DLD1 (cell line): ENCODE measurements at regions not wholly inside any gene's neighbourhood (a gene's known extent, or its start where the extent isn't known, plus 50 kb on each side); places are given as distances from the start of the nearest gene placed in this dataset.

Experiments used
- in situ Hi-C: cut with HindIII; loops from 2 replicates; pipeline ENCODE4 v1.10.0; 2017; ENCODE audit warnings: low sequenced_read_pairs

DNA sequence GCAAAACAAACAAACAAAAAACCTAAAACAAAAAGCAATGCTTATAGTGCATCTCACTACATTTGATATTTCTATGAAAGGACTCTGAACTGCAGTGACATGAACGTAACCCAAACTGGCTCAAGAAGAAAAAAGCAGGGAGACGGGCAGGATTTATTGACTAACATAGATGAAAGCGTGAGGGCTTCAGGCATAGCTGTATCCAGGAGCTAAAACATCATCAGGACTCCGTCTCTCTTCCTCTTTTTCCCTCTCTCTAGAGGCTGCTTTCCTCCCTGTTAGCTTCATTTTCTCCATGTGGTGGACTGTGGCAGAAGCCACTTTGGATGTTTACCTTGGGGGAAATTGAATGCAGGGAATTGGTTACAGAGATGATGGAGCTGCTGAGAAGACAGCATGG, 418.2 kb upstream of the PROK2 start:
- in situ Hi-C loops: no loop called here

DNA sequence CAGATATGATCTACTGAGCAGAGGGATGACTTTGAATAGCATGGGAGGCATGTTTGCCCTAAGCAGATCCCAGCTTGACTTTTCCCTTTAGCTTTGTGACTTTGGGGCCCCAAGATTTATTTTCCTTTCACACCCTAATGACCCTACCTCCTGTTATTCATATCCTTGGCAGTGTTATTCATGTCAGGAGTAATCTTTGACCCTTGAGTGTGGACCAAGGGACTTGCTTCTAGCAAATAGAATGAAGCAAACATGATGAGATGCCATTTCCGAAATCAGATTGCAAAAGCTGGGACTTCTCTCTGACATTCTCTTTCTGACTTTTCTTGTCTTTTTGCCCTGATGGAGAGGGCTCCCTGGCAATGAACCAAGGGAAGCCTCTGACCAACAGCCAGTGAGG, 415.4 kb upstream of the PROK2 start:
- in situ Hi-C loops: no loop called here

- in situ Hi-C loops: no loop called here
Measured at GRCh38 chr3:72199530-72199929, 414.6 kb upstream of the PROK2 start.

DNA sequence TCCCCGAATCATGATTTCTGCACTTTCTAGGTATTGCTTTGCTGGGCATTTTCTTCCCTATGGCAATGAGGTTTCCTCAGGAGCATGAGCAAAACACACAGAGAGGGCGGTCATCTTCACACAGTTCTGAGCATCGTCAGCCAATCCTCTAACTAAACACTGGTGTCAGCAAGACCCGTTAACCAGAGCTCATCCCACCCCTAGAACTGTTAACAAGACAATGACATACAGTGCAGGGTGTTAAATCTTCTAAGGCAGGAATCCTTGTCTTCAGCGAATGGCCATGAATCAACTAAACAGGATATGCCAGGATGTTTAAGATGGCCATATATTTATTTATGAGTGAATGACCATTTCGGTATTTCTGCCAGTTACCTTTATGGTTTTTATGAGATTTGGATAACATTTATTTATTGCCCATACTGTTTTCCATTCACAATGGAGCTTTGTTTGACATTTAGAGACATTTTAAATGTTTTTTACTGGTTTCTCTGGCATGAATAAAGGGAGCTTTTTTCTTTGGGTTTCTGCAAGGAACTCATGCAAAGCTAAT, 411.5 kb upstream of the PROK2 start:
- in situ Hi-C loops: no loop called here

DNA sequence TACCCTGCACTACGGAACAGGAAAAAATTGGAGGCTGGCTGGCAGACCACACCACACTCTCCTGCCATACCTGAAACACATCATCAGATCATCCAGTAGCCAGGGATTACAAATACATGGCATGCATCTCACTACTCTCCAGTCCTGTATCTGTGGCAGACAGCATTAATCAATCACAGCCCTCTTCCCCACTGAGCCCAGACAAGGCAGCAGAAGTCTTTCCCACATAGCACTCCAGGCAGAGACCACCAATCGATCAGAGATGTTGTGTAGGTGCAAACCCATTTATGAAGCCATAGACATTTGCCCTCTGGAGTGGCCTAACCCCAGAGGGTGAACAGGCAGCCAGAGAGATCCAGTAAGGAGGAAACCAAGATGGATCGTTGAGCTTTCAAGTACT, 410.9 kb upstream of the PROK2 start:
- in situ Hi-C loops: no loop called here

GRCh38 chr3:72194458-72194857, 409.5 kb upstream of the PROK2 start:
- in situ Hi-C loops: no loop called here

DNA sequence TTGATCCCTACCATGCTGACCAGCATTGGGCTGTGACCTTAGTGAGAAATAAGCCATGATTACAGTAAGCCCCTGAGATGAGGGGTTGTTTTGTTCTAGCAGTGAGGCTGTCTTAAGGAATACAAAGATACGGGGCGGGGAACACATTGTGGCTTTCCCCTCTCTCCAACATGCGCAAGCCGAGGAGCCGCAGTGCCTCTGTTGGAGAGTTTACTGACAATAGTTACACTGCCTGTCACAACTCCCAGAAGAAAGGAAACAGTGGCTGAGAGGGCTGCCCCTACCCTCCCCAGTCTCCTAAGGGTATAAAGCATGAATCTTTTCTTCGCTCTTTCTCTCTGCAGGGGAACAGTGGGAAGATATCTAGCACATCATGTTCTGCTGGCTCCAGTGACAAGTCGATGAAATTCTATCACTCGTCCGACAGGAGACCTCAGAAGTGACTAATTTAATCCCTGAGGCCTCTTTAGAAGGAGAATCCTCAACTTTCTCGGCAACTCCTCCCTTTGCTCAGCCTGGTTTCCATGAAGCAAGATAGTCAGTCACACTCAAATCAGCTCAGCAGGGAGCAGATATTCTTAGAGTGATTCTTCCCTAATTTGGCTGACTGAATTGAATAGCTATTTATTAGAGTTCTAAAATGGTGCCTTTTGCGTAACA, 409.0 kb upstream of the PROK2 start:
- in situ Hi-C loops: no loop called here

DNA sequence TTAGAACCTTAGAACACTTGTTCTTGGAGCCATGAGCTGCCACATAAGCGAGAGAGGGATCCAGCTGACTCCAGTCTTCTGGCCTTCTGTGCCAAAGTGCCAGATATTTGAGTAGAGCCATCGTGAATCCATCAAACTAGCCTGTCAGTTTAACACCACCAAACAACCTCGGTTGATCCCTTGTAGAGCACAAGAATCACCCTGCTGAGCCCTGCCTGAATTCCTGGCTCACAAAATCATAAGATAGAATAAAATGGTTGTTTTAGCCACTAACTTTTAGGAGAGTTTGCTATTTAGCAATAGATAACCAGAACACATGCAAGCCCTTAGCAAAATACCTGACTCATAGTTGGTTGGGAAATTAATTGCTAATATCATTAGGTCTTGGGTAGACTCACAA, 407.6 kb upstream of the PROK2 start:
- in situ Hi-C loops: no loop called here

DNA sequence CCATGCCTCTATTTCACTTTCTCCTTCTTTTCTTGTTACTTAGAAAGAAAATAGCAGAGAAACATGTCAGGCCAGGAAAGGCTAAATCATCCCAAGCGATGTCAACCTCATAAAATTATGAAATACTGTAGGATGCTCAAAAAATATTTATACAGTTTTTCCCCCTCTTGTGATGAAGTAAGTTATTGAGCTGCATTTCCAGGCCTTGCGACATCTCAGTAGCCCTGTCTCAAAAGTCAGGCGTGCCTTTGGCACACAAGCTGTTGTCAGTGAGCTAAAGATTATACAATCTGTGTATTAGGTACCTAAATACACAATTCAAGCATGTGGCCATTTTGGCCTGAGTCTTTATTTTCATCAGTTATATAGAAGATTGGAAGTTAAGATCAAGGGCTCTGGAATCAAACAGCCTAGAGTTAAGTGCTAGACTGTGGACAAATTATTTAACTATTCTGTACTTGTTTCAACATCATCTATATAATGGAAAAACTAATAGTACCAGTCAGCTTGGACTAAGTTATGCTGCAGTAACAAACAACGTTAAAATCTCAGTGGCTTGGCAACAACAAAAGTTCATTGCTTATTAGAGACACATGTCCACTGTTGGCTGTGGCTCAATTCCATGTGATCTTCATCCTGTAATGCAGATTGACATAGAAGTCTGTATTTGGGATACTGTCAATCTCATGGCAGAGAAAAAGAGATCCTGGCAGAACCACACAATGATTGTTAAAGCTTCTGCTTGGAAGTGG, 406.4 kb upstream of the PROK2 start:
- in situ Hi-C loops: no loop called here

DNA sequence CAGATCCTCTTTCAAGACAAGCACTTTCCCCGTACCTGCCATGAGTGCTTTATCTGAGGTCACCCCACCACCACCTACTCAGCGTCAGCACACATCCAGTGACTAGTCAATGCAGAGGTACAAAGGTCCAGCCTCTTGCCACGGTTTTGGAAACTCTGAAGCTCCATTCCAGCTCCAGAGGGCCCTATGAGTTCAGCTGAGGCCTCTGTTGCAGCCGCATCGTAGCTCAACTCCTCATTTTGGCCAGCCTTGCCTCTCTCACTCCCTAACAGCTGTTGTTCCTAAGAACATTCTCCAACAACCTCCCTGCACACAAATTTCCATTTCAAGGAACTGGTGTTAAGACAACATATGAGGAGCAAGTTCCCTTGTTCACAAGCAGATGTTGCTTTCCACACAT, 405.1 kb upstream of the PROK2 start:
- in situ Hi-C loops: no loop called here

- in situ Hi-C loops: no loop called here
Measured at GRCh38 chr3:72189339-72189738, 404.4 kb upstream of the PROK2 start.

DNA sequence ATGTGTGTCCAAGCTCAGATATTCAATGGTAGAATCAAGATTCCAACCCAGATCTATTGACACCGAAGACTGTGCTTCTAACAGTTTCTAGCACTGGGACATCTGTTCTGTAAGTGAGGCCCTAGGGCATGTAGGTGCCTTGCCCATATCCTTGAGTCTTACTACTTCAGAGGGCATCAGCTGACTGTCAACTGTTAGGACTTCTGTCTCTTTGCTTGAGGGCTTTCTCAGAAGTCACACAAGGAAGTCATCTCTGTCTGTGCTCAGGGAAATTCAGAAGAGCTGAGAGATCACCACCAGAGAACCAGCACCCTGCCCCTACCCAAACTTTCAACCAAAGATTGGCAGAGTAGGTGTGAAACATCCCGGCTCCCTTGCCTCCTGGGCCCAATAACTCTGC, 403.6 kb upstream of the PROK2 start:
- in situ Hi-C loops: no loop called here

DNA sequence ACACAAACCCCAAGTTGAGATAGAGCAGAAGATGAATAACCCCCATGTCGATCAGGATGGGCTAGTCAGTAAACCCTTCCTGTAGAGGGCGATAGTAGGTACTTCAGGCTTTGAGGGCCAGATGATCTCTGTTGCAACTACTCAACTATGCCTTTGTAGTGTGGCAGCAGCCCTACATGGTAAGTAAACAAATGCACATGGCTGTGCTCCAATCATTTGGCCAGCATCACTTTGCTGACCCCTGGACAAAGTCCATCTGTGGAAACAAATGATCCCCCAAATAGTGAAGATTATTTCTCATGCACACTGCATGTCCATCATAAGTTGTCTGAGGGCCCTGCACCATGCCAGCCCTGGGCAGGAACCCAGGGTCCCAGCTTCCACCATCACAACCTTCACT, 402.2 kb upstream of the PROK2 start:
- in situ Hi-C loops: no loop called here

DNA sequence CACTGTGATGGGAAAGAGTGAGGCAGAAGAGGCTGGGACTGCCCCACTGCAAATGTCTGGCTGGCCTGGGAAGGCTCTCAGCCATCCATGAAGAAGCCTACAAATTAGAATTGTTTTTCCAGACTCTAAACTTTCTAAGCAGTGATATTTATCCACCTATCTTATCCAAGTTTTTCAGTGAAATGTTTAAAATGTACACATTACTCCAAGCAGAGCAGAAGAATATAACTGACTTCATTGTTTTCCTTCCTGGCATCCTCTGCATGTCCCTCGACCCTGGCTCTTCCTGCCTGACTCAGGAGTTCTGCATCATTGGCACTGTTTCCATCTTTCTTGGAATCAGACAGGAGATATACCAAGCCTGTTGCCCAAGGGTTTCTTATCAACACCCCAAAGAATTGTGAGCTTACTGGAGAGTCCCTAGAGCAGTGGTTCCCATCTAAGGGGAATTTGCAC, 401.5 kb upstream of the PROK2 start:
- in situ Hi-C loops: no loop called here

GRCh38 chr3:72185549-72186399, 400.8 kb upstream of the PROK2 start:
- in situ Hi-C loops: no loop called here

DNA sequence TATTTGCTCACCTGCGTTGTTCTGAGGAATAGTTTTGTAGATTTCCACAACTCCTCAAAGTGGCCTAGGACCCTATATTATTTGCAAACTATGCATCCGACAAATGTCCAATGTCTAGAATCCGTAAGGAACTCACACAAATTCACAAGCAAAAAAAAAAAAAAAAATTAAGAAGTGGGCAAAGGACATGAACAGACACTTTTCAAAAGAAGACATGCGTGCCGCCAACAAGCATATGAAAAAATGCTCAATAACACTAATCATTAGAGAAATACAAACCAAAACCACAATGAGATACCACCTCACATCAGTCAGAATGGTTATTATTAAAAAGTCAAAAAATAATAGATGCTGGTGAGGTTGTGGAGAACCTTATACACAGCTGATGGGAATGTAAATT, 398.5 kb upstream of the PROK2 start:
- in situ Hi-C loops: no loop called here

- in situ Hi-C loops: no loop called here
Measured at GRCh38 chr3:72182206-72182605, 397.3 kb upstream of the PROK2 start.

DNA sequence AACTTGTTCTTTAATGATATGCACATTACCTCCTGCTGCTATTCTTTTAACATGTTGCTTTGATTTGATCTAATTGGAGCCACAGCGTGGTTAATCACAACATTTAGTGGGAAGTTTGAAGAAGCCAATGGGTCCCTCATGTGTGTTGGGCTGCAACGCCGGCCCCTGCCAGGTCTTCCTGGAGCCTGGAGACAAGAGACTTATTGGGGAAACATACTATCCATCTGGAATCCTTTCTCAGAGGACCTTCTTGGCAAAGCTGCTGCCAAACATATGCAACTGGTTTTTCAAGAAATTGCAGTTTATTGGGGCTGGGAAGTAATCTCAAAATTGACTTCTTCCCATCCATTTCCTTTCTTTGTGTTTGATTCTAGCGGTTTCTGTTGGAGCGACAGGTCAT, 396.3 kb upstream of the PROK2 start:
- in situ Hi-C loops: no loop called here

DNA sequence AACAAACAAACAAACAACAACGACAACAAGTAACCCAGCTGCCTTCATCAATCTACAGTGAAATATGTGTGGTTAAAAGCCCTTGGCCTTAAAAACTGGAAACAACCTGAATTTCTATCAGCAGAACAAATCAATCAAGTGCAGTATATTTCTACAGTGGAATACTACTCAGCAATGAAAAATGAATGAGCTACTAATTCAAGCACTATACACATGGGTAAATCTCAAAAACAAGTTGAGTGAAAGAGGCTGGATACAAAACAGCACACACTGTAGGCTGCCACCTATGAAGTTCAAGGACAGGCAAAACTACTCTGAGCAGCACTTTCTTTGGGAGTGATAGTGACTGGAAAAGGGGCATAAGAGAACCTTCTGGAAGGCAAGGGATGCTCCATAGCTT, 395.5 kb upstream of the PROK2 start:
- in situ Hi-C loops: no loop called here

- in situ Hi-C loops: loop anchor here (10.0 kb wide), 1 partner anchor 56 kb away; no protein-coding TSS in a partner anchor
Measured at GRCh38 chr3:72179107-72179464, 394.1 kb upstream of the PROK2 start.

DNA sequence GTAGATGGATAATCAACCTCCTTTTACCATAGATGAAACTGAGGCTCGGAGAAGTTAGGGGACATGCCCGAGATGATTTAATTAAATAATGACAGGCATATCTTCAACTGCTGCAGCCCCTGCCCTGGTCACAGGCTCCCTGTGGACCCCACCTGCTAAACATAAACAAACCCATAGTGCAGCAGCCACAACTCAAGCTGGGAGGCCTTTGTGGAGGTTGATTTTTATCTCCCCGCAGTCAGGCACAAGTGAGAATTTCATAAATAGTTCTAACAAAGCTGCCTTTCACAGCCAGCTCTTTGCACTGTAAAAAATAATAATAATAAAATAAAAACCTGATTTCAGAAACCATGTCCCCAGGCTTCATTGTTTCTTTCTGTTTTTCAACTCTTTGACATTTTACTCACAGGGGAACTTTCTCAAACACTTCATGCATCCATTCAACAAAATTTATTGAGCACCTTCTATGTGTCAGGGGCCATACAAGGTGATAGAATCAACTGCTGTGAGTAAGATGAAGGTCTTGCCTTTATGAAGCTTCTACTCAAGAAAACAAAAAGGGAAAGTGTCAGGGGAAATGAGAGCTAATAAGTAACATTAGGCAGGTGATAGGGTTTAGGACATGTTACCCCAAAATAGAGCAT, 393.6 kb upstream of the PROK2 start:
- in situ Hi-C loops: loop anchor here (10.0 kb wide), 1 partner anchor 56 kb away; no protein-coding TSS in a partner anchor
